KOPT-K1 (cell line): ENCODE measurements at regions not wholly inside any gene's neighbourhood (a gene's known extent, or its start where the extent isn't known, plus 50 kb on each side); places are given as distances from the start of the nearest gene placed in this dataset.

Source experiments
- H3K27ac ChIP-seq: fragments of 200-600 bp; sonication (generic); 2 replicates; pipeline ENCODE4 v1.5.1; 2016; ENCODE audit warnings: antibody characterized with exemption, mild to moderate bottlenecking, low read depth, low read length; ENCODE audit not compliant: poor library complexity, severe bottlenecking
- H3K36me3 ChIP-seq: fragments of 200-600 bp; sonication (generic); 2 replicates; pipeline ENCODE4 v1.5.1; 2017; ENCODE audit warnings: antibody characterized with exemption, mild to moderate bottlenecking, low read length, moderate library complexity; ENCODE audit not compliant: insufficient read depth
- H3K9me3 ChIP-seq: fragments of 200-600 bp; sonication (generic); 2 replicates; pipeline ENCODE4 v1.5.1; 2017; ENCODE audit warnings: antibody characterized with exemption, low read length, mild to moderate bottlenecking; ENCODE audit not compliant: insufficient read depth, poor library complexity, severe bottlenecking

DNA sequence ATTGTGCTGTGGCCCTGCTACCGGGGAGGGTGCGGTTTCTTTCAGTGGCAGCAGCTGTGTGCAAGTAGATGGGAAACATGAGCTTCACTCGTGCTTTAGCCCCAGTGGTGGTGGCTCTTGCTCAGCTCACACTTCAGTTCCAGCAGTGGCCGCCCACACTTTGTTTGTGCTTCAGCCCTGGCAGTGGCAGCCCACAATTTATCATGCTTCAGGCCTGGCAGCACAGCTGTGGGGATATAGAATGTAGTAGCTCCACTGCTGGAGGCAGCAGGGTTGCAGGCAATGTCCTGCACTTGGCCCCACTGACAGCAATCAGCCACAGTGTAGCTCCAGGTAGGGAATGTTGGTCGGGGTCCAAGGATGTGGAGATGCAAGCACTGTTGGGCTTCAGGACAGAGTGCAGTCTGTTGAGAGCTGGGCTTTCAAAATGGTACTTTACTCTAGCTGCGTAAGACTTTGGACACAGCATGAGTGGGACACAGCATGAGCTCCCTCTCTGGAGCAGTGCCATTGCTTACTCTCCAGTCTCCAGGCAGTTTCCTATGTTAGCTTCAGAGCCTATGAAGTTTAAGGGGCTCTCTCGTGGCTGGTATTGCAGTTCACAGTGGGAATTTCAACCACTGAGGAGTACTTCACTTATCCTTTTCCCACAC, 413.1 kb downstream of the PDGFC start:
- Histone ChIP-seq H3K27ac (no peak overlapping the region), H3K36me3 (no peaks in the 10 kb centered on the region), H3K9me3 (no peaks in the 10 kb centered on the region)

GRCh38 chr4:156557920-156558319, 413.7 kb downstream of the PDGFC start:
- Histone ChIP-seq H3K27ac (no peak overlapping the region), H3K9me3 (no peaks in the 10 kb centered on the region), H3K36me3 (no peaks in the 10 kb centered on the region)

DNA sequence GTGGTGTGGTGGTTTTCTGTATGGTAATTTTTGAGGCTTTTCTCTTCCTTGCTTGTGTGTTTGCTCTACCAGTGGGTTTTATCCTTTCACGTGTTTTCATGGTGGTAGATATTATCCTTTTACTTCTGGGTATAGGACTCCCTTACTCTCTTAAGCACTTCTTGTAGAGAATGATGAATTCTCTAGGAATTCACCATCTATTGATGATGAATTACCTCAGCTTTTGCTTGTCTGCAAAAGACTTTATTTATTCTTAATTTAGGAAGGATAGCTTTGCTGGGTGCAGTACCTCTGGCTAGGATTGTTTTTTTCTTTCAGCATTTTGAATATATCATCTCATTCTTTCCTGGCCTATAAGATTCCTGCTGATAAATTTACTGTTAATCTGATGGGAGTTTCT, 415.3 kb downstream of the PDGFC start:
- H3K9me3 ChIP-seq: no peaks in the 10 kb centered on the region
- no peaks in the 10 kb centered on the region for H3K36me3 ChIP-seq
- H3K27ac ChIP-seq: no peak overlapping the region

DNA sequence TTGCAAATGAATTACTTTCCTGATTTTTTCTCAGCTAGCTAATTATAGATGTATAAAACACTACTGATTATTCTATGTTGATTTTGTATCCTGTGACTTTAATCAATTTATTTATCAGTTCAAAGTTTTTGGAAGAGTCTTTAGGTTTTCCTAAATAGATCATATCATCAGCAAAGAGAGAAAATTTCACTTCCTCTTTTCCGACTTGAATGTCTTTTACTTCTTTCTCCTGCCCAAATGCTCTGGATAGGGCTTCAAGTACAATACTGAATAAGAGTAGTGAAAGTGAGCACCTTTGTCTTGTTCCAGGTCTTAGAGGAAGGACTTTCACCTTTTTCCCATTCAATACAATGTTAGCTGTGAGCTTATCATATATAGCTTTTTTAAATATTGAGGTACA, 417.9 kb downstream of the PDGFC start:
- H3K27ac ChIP-seq: no peak overlapping the region
- no peaks in the 10 kb centered on the region for H3K36me3 ChIP-seq
- no peaks in the 10 kb centered on the region for H3K9me3 ChIP-seq

- H3K36me3 ChIP-seq: no peaks in the 10 kb centered on the region
- no peak overlapping the region for H3K27ac ChIP-seq
- H3K9me3 ChIP-seq: no peaks in the 10 kb centered on the region
Measured at GRCh38 chr4:156547891-156548290, 423.7 kb downstream of the PDGFC start.

DNA sequence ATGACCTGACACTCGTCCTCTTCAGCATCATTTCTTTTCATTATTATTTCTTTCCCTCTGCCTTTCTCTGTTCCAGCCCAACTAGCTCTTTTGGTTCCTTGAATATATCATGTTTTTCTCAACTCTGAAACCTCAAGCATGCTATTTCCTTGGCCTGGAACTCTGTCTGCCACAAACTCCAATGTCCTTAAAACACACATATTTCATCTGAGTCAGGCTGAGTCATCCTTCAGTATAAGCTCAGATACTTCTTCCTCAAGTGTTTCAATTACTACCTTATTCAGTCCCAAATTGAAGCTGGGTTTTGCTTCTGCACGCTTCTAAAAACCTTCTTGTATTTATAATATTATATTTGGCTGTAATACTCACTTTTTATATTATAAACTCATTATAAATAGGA, 424.2 kb downstream of the PDGFC start:
- H3K9me3 ChIP-seq: no peaks in the 10 kb centered on the region
- no peak overlapping the region for H3K27ac ChIP-seq
- H3K36me3 ChIP-seq: no peaks in the 10 kb centered on the region

GRCh38 chr4:156545003-156545785, 426.4 kb downstream of the PDGFC start:
- Histone ChIP-seq H3K27ac (no peak overlapping the region), H3K36me3 (no peaks in the 10 kb centered on the region), H3K9me3 (no peaks in the 10 kb centered on the region)

GRCh38 chr4:156539376-156539775, 432.2 kb downstream of the PDGFC start:
- Histone ChIP-seq H3K36me3 (no peaks in the 10 kb centered on the region), H3K9me3 (no peaks in the 10 kb centered on the region), H3K27ac (no peak overlapping the region)

DNA sequence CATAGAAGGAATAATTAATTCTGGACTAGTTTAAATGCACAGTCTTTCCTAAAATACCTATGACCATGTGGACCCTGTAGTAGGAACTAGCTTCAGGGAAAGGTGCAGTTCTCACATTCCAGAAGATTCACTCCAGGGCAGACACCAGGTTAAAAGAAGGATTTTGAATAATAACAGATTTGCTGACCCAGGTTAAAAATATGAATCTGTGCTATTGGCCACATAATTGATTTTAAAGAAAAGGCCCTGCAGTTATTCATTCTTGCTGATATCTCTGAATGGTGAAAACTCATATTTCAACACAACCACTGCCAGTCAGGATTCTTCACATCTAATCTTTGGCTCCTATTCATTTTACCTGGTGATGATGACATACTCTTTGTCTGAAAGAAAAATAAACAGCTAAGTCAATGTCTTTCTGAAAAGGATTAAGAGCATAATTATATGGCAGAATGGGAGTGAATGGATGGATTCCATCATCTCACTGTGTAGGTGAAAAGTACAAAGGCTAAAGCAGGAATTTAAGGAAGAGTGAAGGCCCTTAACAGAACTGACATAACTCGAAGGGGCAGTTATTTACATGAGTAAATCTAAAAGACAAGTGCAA, 432.8 kb downstream of the PDGFC start:
- H3K36me3 ChIP-seq: no peaks in the 10 kb centered on the region

DNA sequence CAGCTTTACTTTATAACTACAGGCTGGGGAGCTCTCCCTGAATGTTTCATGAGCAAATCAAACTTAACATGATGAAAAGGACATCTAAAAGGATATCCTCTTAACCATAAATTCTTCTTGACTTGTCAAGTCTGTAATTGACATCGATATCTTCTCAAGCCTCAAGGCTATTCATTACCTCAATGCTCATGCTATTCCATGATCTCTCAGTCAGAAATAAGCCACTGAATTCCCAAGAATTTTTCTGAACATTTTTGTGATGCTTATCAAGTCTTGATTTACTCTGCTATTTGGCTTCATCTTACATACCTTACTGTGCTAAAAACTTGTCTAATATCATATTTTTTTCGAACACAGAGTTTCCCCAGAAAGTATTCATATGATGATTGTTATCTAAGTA, 433.4 kb downstream of the PDGFC start:
- H3K27ac ChIP-seq: no peak overlapping the region
- no peaks in the 10 kb centered on the region for H3K9me3 ChIP-seq
- no peaks in the 10 kb centered on the region for H3K36me3 ChIP-seq

More for the DNA sequence above, 432.8 kb downstream of the PDGFC start:
- Histone ChIP-seq H3K9me3 (no peaks in the 10 kb centered on the region), H3K27ac (no peak overlapping the region)

DNA sequence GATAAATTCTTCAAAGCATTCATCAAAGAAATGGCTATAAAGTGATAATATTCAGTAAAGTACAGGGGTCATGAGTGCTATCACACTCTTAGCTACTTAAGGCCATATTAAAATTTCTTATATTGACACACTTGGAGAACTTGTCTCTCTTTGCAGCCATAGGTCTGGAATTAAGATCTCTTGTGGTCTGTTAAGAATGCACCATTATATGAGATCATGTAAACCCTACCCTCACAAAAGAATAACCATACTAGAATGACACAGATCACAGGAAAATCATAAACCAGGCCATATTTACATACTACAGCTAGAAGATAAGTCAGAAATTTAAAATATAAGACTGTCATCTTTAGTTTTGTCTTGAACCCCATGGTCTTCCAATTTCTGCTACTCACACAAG, 434.3 kb downstream of the PDGFC start:
- H3K27ac ChIP-seq: no peak overlapping the region
- no peaks in the 10 kb centered on the region for H3K9me3 ChIP-seq
- no peaks in the 10 kb centered on the region for H3K36me3 ChIP-seq

GRCh38 chr4:156536661-156537060, 434.9 kb downstream of the PDGFC start:
- no peak overlapping the region for H3K27ac ChIP-seq
- H3K36me3 ChIP-seq: no peaks in the 10 kb centered on the region
- H3K9me3 ChIP-seq: no peaks in the 10 kb centered on the region

DNA sequence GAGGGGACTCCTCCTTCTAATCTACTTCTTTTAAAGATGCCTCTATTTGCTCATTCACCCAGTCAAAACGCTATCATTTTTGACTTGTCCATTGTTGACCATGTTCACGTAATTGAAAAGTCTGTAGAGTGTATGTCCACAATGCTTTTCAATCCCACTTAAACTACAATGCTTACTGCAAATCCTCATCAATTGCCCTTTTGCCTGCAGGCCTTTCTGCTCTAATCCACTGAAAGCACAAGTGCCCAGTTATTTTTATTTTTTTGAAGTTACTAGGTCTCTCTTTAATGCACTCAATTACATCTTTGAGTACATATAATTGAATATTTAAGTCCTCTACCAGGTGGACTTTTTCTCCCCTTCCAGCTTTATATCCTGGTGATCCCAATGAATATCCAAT, 437.4 kb downstream of the PDGFC start:
- H3K27ac ChIP-seq: no peak overlapping the region
- H3K9me3 ChIP-seq: no peaks in the 10 kb centered on the region
- no peaks in the 10 kb centered on the region for H3K36me3 ChIP-seq

DNA sequence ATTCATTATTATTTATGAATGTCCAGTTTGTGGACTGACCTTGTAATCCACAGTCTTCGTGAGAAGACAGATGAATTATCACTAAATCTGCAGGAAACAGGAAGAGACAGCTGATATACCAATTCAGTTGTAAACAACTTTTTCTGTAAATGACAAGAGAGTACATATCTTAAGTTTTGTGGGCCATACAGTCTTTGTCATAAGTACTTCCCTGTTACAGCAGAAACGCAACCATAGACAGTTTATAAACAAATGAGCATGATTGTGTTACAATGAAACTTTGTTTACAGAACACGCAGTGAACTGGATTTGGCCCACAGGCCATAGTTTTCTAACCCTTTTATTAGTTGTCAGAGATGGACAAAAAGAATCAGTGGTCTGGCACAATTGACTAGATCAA, 443.4 kb downstream of the PDGFC start:
- H3K36me3 ChIP-seq: no peaks in the 10 kb centered on the region

GRCh38 chr4:156527237-156527993, 444.2 kb downstream of the PDGFC start:
- no peaks in the 10 kb centered on the region for H3K36me3 ChIP-seq
- no peak overlapping the region for H3K27ac ChIP-seq
- no peaks in the 10 kb centered on the region for H3K9me3 ChIP-seq

More for the DNA sequence above, 443.4 kb downstream of the PDGFC start:
- Histone ChIP-seq H3K27ac (no peak overlapping the region), H3K9me3 (no peaks in the 10 kb centered on the region)
